OCI-LY3 (cell line): ENCODE measurements at regions not wholly inside any gene's neighbourhood (a gene's known extent, or its start where the extent isn't known, plus 50 kb on each side); places are given as distances from the start of the nearest gene placed in this dataset.

Source experiments
- H2AFZ ChIP-seq: fragments of 200-600, 300-600 bp; shearing (Covaris generic); 2 replicates; pipeline ENCODE4 v1.6.0; 2014; ENCODE audit warnings: antibody characterized with exemption, low read depth, low read length
- H3K27ac ChIP-seq: fragments of 200-600, 300-600 bp; sonication (generic); 2 replicates; pipeline ENCODE4 v1.5.1; 2014; ENCODE audit warnings: mild to moderate bottlenecking, low read length, moderate library complexity, mixed read lengths
- H3K27me3 ChIP-seq: fragments of 200-600, 300-600 bp; sonication (generic); 2 replicates; pipeline ENCODE4 v1.6.1; 2014; ENCODE audit warnings: low read depth, low read length, mixed read lengths
- H3K36me3 ChIP-seq: fragments of 200-600, 300-600 bp; sonication (generic); replicated peaks from 2 replicates; pipeline ENCODE3; 2014; ENCODE audit warnings: low read depth, low read length, mixed read lengths
- H3K4me1 ChIP-seq: fragments of 300-600, 200-600 bp; sonication (generic); 2 replicates; pipeline ENCODE4 v1.6.1; 2014; ENCODE audit warnings: low read length, mixed read lengths
- H3K4me2 ChIP-seq: fragments of 200-600, 300-600 bp; sonication (generic); 2 replicates; pipeline ENCODE4 v1.6.1; 2014; ENCODE audit warnings: low read length, mixed read lengths
- H3K4me3 ChIP-seq: fragments of 300-600, 200-600 bp; sonication (generic); 2 replicates; pipeline ENCODE4 v1.5.1; 2014; ENCODE audit warnings: antibody characterized with exemption, mild to moderate bottlenecking, low read length, moderate library complexity
- H3K79me2 ChIP-seq: fragments of 300-600, 200-600 bp; shearing (Covaris generic); 2 replicates; pipeline ENCODE4 v1.6.1; 2014; ENCODE audit warnings: mild to moderate bottlenecking, low read length, mixed read lengths
- H3K9ac ChIP-seq: fragments of 300-600, 200-600 bp; shearing (Covaris generic); 2 replicates; pipeline ENCODE4 v1.6.0; 2014; ENCODE audit warnings: mild to moderate bottlenecking, low read length, moderate library complexity
- H3K9me3 ChIP-seq: fragments of 200-600, 300-600 bp; shearing (Covaris generic); 2 replicates; pipeline ENCODE4 v1.6.1; 2014; ENCODE audit warnings: low read length, mixed read lengths; ENCODE audit not compliant: insufficient read depth
- H4K20me1 ChIP-seq: fragments of 200-600, 300-600 bp; sonication (generic); 2 replicates; pipeline ENCODE4 v1.6.1; 2016; ENCODE audit warnings: low read length, mixed read lengths; ENCODE audit not compliant: insufficient read depth
- EZH2phosphoT487 ChIP-seq: fragments of 200-600 bp; shearing (Covaris generic); IDR thresholded peaks from 2 replicates; pipeline ENCODE4 v1.6.1; 2018; ENCODE audit warnings: antibody characterized with exemption, mixed run types, low read depth
- TF ChIP-seq, protein P1 (sequence below): fragments of 200-600, 300-600 bp; sonication (generic); IDR thresholded peaks from 2 replicates; pipeline ENCODE4 v1.5.1; 2014; ENCODE audit warnings: antibody characterized with exemption, low read length, low read depth

DNA sequence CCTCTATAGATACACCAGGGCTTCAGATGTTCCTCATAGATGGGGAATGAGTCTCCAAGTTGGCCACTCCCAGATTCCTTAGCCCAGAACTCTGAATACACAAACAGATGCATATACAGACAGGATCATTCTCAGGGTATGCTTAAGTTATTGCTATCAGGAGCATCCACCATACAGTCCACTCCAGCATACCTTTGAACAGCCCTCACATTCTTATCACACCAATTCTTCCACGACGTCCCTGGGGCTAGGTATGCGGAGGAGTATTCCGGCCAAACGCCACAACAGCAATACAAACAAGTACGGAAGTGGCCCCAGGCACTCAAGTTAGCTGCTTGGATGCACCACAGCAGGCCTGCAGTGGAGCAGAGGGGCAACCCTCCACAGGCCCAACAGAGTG is 312.5 kb upstream of the CHAC2 start:
- Histone ChIP-seq H3K4me3 (no peak overlapping the region), H3K9me3 (no peaks in the 10 kb centered on the region), H3K4me2 (no peak overlapping the region), H3K27ac (no peak overlapping the region), H3K36me3 (no peaks in the 10 kb centered on the region), H3K4me1 (peaks cover 9% of the 10 kb centered on the region), H2AFZ (no peak overlapping the region), H3K27me3 (no peaks in the 10 kb centered on the region), H3K9ac (no peak overlapping the region), H4K20me1 (no peaks in the 10 kb centered on the region), H3K79me2 (no peaks in the 10 kb centered on the region)
- TF ChIP-seq, protein P1, sequence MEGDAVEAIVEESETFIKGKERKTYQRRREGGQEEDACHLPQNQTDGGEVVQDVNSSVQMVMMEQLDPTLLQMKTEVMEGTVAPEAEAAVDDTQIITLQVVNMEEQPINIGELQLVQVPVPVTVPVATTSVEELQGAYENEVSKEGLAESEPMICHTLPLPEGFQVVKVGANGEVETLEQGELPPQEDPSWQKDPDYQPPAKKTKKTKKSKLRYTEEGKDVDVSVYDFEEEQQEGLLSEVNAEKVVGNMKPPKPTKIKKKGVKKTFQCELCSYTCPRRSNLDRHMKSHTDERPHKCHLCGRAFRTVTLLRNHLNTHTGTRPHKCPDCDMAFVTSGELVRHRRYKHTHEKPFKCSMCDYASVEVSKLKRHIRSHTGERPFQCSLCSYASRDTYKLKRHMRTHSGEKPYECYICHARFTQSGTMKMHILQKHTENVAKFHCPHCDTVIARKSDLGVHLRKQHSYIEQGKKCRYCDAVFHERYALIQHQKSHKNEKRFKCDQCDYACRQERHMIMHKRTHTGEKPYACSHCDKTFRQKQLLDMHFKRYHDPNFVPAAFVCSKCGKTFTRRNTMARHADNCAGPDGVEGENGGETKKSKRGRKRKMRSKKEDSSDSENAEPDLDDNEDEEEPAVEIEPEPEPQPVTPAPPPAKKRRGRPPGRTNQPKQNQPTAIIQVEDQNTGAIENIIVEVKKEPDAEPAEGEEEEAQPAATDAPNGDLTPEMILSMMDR: no peak
- TF ChIP-seq EZH2phosphoT487: no peak

DNA sequence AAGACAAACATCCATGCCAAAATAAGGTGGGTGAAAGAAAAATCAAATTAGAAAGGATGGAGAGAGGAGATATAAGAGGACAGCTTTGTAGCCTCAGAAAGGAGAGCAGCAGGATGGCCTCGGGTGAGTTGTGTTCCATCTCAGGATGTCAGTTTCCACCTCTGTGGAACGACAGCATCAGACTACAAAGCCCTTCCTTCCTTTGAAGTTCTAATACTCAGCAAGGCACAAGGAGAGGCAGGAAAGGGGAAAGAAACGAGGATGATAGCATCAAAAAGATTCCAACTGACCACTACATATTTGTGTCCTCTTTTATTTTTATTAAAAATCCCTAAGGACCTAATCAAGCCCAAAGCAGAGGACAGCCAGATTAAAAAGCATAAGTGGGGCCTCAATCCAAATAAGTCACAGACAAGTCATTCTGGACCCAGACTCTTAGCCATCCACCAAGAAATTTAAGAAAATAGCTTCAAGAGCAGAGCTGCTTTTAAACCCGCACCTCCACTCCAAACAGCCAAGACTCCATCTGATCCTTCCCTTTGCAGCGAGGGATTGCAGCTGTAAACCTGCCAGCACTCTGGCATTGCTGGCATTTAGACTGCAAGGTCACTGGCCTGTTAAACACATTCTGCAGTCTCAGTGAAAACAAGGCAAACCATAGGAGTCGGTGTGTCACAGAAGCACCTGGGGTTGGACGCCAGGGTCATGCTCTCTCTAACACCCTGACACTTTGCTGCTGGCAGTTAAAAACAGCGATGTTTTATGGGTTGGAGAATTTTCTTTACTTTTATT is 314.5 kb upstream of the CHAC2 start:
- Histone ChIP-seq H2AFZ (no peak overlapping the region), H3K4me2 (no peak overlapping the region)

DNA sequence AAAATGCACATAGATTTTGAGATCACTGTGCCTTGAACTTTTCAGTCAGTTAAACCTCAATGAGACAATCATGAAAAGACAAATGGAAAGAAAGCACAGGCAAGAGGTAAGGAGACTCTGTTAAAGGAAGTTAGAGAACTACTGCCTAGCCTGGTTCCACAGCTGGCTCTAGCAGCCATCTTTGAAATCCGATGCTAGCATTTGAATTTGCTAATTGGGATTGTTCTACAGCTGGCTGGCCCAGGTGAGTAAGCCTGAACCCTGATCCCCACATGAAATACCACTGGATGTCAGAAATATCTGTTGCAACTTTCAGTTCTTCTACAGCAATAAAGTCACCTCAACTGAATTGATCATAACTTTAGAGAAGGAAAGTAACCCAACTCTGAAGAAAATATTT is 315.2 kb upstream of the CHAC2 start:
- Histone ChIP-seq H3K4me2 (no peak overlapping the region), H3K9ac (no peak overlapping the region), H3K9me3 (no peaks in the 10 kb centered on the region), H3K36me3 (no peaks in the 10 kb centered on the region), H3K27ac (no peak overlapping the region), H4K20me1 (no peaks in the 10 kb centered on the region), H3K4me1 (peaks cover 18% of the 10 kb centered on the region), H2AFZ (no peak overlapping the region), H3K79me2 (no peaks in the 10 kb centered on the region), H3K4me3 (no peak overlapping the region), H3K27me3 (no peaks in the 10 kb centered on the region)
- TF ChIP-seq, protein P1: no peak
- no peak for TF ChIP-seq EZH2phosphoT487

More for the DNA sequence above, 314.5 kb upstream of the CHAC2 start:
- H3K4me3 ChIP-seq: no peak overlapping the region
- H4K20me1 ChIP-seq: no peaks in the 10 kb centered on the region
- H3K27ac ChIP-seq: no peak overlapping the region
- peaks cover 14% of the 10 kb centered on the region for H3K4me1 ChIP-seq
- H3K9ac ChIP-seq: no peak overlapping the region
- TF ChIP-seq EZH2phosphoT487: no peak
- TF ChIP-seq, protein P1: no peak
- no peaks in the 10 kb centered on the region for H3K36me3 ChIP-seq
- no peaks in the 10 kb centered on the region for H3K27me3 ChIP-seq
- no peaks in the 10 kb centered on the region for H3K9me3 ChIP-seq
- no peaks in the 10 kb centered on the region for H3K79me2 ChIP-seq

DNA sequence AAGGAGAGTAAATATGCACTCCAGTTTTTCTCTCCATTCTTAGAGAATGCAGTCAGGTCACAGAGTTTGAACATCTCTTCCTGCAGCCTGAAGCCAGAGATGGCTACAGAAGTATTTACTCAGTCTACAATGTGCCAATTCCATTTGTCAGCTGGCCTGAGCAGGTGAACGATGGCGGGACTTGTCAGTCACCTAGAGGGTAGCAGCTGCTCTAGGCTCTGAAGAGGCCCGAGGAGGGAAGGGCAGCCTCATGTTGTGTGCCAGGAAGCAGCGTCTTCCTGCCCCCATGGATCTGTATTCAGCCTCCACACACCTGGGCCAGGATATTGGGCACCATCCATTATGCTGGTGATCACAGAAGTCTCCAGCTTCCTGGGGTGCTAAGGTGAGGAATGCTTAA is 316.7 kb upstream of the CHAC2 start:
- Histone ChIP-seq H3K27ac (no peak overlapping the region), H3K4me2 (no peak overlapping the region), H3K4me3 (no peak overlapping the region), H3K36me3 (no peaks in the 10 kb centered on the region), H4K20me1 (no peaks in the 10 kb centered on the region), H3K9ac (no peak overlapping the region), H3K4me1 (peaks cover 18% of the 10 kb centered on the region), H3K79me2 (no peaks in the 10 kb centered on the region), H3K27me3 (no peaks in the 10 kb centered on the region), H2AFZ (no peak overlapping the region), H3K9me3 (no peaks in the 10 kb centered on the region)
- TF ChIP-seq EZH2phosphoT487: no peak
- TF ChIP-seq, protein P1: no peak
